ENCODE measurements at regions not wholly inside any gene's neighbourhood (a gene's known extent, or its start where the extent isn't known, plus 50 kb on each side); places are given as distances from the start of the nearest gene placed in this dataset.

- no peak overlapping the region for H2BK15ac ChIP-seq (ENCODE audit: low read length)
- H3K27ac ChIP-seq (ENCODE audit: low read depth, low read length): no peak overlapping the region
- DNase-seq (ENCODE audit: low read depth in 1 of 2, low spot score in 2 of 2) (no peak), FAIRE-seq (no peak)
- H4K5ac ChIP-seq (ENCODE audit: insufficient read length, low read depth, low read length): no peak overlapping the region
- H3K14ac ChIP-seq (ENCODE audit: insufficient read length): no peak overlapping the region
- H4K91ac ChIP-seq (replicated peaks; ENCODE audit: insufficient read length, low read length): no peak overlapping the region
- H3K9me3 ChIP-seq (ENCODE audit: insufficient read depth in 2 of 2, low read depth in 1 of 2, low read length in 1 of 2): no peaks in the 10 kb centered on the region
- H2AK5ac ChIP-seq (ENCODE audit: low read depth, low read length): no peak overlapping the region
- POLR2A ChIA-PET (ENCODE audit: partially characterized antibody): no interaction called here
- no peaks in the 10 kb centered on the region for H3K23me2 ChIP-seq (ENCODE audit: low read depth, low read length)
- H2BK12ac ChIP-seq (ENCODE audit: low read depth, low read length): no peak overlapping the region
- H3K4me3 ChIP-seq (ENCODE audit: extremely low read depth in 1 of 4, insufficient read depth in 2 of 4, low read depth in 3 of 4, low read length in 4 of 4): no peak overlapping the region
- no peaks in the 10 kb centered on the region for H3K4me1 ChIP-seq (replicated peaks in 1 of 4; ENCODE audit: control insufficient read depth in 3 of 4, insufficient read depth in 4 of 4, low read length in 3 of 4)
- no peak overlapping the region for H2AFZ ChIP-seq (ENCODE audit: low read length)
- CTCF ChIA-PET (ENCODE audit: partially characterized antibody): no interaction called here
- H3K36me3 ChIP-seq (ENCODE audit: control insufficient read depth in 2 of 4, insufficient read depth in 4 of 4, low read length in 3 of 4): no peaks in the 10 kb centered on the region
- 91% methylated on average over 4 of the region's 4 CpGs; no CpG with 5 or more reads in 1 of the 2 experiments for WGBS, 2 experiments (ENCODE audit: extremely low coverage in 1 of 2, insufficient coverage in 1 of 2, insufficient read length in 1 of 2, insufficient replicate concordance in 2 of 2, low coverage in 1 of 2, low lambda C conversion rate in 2 of 2, missing lambda C conversion rate in 1 of 2)
- no peak overlapping the region for H3K18ac ChIP-seq (ENCODE audit: extremely low read depth, low read length)
- no peak overlapping the region for H2BK5ac ChIP-seq (ENCODE audit: low read depth, low read length)
- no peak overlapping the region for H3K9ac ChIP-seq (replicated peaks in 1 of 4; ENCODE audit: extremely low read depth in 1 of 4, low read depth in 3 of 4, low read length in 3 of 4)
- no peaks in the 10 kb centered on the region for H3K79me1 ChIP-seq (ENCODE audit: low read depth, low read length)
- no peaks in the 10 kb centered on the region for H4K20me1 ChIP-seq (replicated peaks in 1 of 2; ENCODE audit: control insufficient read depth in 1 of 2, insufficient read depth in 2 of 2, low read length in 2 of 2)
- H3K4ac ChIP-seq (replicated peaks; ENCODE audit: insufficient read length, low read depth, low read length): no peak overlapping the region
- no peak overlapping the region for H3K56ac ChIP-seq (replicated peaks; ENCODE audit: insufficient read length, low read depth, low read length)
- no peak overlapping the region for H2BK120ac ChIP-seq (replicated peaks; ENCODE audit: low read depth, low read length)
- H3K27me3 ChIP-seq (replicated peaks in 1 of 4; ENCODE audit: control insufficient read depth in 3 of 4, extremely low read depth in 1 of 4, insufficient read depth in 3 of 4, low read length in 3 of 4): no peaks in the 10 kb centered on the region
- no peaks in the 10 kb centered on the region for H3K79me2 ChIP-seq (ENCODE audit: control insufficient read depth in 1 of 2, insufficient read depth in 2 of 2, low read length in 2 of 2)
- H3K4me2 ChIP-seq (ENCODE audit: insufficient read depth in 1 of 2, low read depth in 2 of 2, low read length in 2 of 2): no peak overlapping the region
- no peak overlapping the region for H3K23ac ChIP-seq (ENCODE audit: insufficient read length)
- H2BK20ac ChIP-seq (ENCODE audit: low read length): no peak overlapping the region
- H4K8ac ChIP-seq (ENCODE audit: extremely low read depth, insufficient read depth, low read length): no peak overlapping the region
- TF ChIP-seq EZH2 (IDR thresholded peaks at IDR 0.05; ENCODE audit: low read depth, low read length, severe bottlenecking): no peak
- no peak for TF ChIP-seq CHD1 (IDR thresholded peaks at IDR 0.05; ENCODE audit: low read depth, low read length)
- TF ChIP-seq TAF1 (IDR thresholded peaks at IDR 0.05; ENCODE audit: low read depth, low read length): no peak
- TF ChIP-seq SIN3A (conservative IDR thresholded peaks at IDR 0.05 in 1 of 2, IDR thresholded peaks at IDR 0.05 in 1 of 2; ENCODE audit: low read depth in 1 of 2, low read length in 2 of 2): no peak
- TF ChIP-seq ASH2L (IDR thresholded peaks at IDR 0.05; ENCODE audit: low read length): no peak
- TF ChIP-seq GABPA (IDR thresholded peaks at IDR 0.05; ENCODE audit: borderline replicate concordance, insufficient read depth, low read length): no peak
- no peak for TF ChIP-seq BRCA1 (IDR thresholded peaks at IDR 0.05; ENCODE audit: low read depth, low read length)
- no peak for TF ChIP-seq SP1 (IDR thresholded peaks at IDR 0.05; ENCODE audit: low read depth, low read length)
- no peak for TF ChIP-seq JUND (IDR thresholded peaks at IDR 0.05; ENCODE audit: low read length)
- TF ChIP-seq, protein P1, sequence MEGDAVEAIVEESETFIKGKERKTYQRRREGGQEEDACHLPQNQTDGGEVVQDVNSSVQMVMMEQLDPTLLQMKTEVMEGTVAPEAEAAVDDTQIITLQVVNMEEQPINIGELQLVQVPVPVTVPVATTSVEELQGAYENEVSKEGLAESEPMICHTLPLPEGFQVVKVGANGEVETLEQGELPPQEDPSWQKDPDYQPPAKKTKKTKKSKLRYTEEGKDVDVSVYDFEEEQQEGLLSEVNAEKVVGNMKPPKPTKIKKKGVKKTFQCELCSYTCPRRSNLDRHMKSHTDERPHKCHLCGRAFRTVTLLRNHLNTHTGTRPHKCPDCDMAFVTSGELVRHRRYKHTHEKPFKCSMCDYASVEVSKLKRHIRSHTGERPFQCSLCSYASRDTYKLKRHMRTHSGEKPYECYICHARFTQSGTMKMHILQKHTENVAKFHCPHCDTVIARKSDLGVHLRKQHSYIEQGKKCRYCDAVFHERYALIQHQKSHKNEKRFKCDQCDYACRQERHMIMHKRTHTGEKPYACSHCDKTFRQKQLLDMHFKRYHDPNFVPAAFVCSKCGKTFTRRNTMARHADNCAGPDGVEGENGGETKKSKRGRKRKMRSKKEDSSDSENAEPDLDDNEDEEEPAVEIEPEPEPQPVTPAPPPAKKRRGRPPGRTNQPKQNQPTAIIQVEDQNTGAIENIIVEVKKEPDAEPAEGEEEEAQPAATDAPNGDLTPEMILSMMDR (IDR thresholded peaks at IDR 0.05; ENCODE audit: control extremely low read depth in 1 of 3, insufficient read depth in 1 of 3, low read depth in 1 of 3, low read length in 3 of 3): no peak
- TF ChIP-seq KDM1A (IDR thresholded peaks at IDR 0.05; ENCODE audit: borderline replicate concordance, low read length): no peak
- no peak for TF ChIP-seq TCF12 (IDR thresholded peaks at IDR 0.05; ENCODE audit: low read depth, low read length)
Measured at GRCh38 chr6:18632670-18633410, 245.7 kb downstream of the RNF144B start.

All from H1 (cell line).